ENCODE measurements at regions not wholly inside any gene's neighbourhood (a gene's known extent, or its start where the extent isn't known, plus 50 kb on each side); places are given as distances from the start of the nearest gene placed in this dataset.

GRCh38 chr9:135278586-135278985 lies 191.1 kb downstream of the OLFM1 start:
- Histone ChIP-seq H3K36me3 (ENCODE audit: insufficient read depth, low read length) (no peaks in the 10 kb centered on the region), H3K9ac (ENCODE audit: low read depth, low read length, poor library complexity, severe bottlenecking) (no peak overlapping the region), H3K79me2 (ENCODE audit: insufficient read depth, low read length) (no peaks in the 10 kb centered on the region), H3K9me3 (ENCODE audit: insufficient read depth, low read depth, low read length) (no peaks in the 10 kb centered on the region), H3K4me3 (ENCODE audit: low read length, poor library complexity, severe bottlenecking) (no peak overlapping the region), H4K20me1 (ENCODE audit: insufficient read depth, low read length, poor library complexity, severe bottlenecking) (no peaks in the 10 kb centered on the region), H3F3A (ENCODE audit: low read depth) (no peaks in the 10 kb centered on the region; the same call in 1 of the 2 replicates), H3K9me2 (replicated peaks; ENCODE audit: low read depth, low read length) (no peaks in the 10 kb centered on the region), H2AFZ (ENCODE audit: low read length) (no peak overlapping the region), H3K4me1 (ENCODE audit: insufficient read depth, low read length, poor library complexity, severe bottlenecking) (peaks cover 36% of the 10 kb centered on the region), H3K4me2 (ENCODE audit: low read depth, low read length, poor library complexity, severe bottlenecking) (no peak overlapping the region), H3K27me3 (ENCODE audit: insufficient read depth, low read length, poor library complexity, severe bottlenecking) (no peaks in the 10 kb centered on the region)
- no peak for TF ChIP-seq EZH2phosphoT487 (IDR thresholded peaks at IDR 0.05; ENCODE audit: borderline replicate concordance)
- no peak for TF ChIP-seq CTCF (conservative IDR thresholded peaks at IDR 0.05; ENCODE audit: low read length)

GRCh38 chr9:135279385-135279784 lies 191.9 kb downstream of the OLFM1 start:
- no peak overlapping the region for H3K4me3 ChIP-seq (ENCODE audit: low read length, poor library complexity, severe bottlenecking)
- H3K27me3 ChIP-seq (ENCODE audit: insufficient read depth, low read length, poor library complexity, severe bottlenecking), result no peaks in the 10 kb centered on the region
- no peak overlapping the region for H2AFZ ChIP-seq (ENCODE audit: low read length)
- H4K20me1 ChIP-seq (ENCODE audit: insufficient read depth, low read length, poor library complexity, severe bottlenecking), result no peaks in the 10 kb centered on the region
- TF ChIP-seq EZH2phosphoT487 (IDR thresholded peaks at IDR 0.05; ENCODE audit: borderline replicate concordance), result no peak
- no peak for TF ChIP-seq CTCF (conservative IDR thresholded peaks at IDR 0.05; ENCODE audit: low read length)
- H3K9ac ChIP-seq (ENCODE audit: low read depth, low read length, poor library complexity, severe bottlenecking), result no peak overlapping the region
- peaks cover 7% of the 10 kb centered on the region; the same call in 1 of the 2 replicates for H3F3A ChIP-seq (ENCODE audit: low read depth)
- H3K36me3 ChIP-seq (ENCODE audit: insufficient read depth, low read length), result no peaks in the 10 kb centered on the region
- no peaks in the 10 kb centered on the region for H3K9me2 ChIP-seq (replicated peaks; ENCODE audit: low read depth, low read length)
- H3K79me2 ChIP-seq (ENCODE audit: insufficient read depth, low read length), result no peaks in the 10 kb centered on the region
- H3K9me3 ChIP-seq (ENCODE audit: insufficient read depth, low read depth, low read length), result no peaks in the 10 kb centered on the region
- peaks cover 39% of the 10 kb centered on the region for H3K4me1 ChIP-seq (ENCODE audit: insufficient read depth, low read length, poor library complexity, severe bottlenecking)
- no peak overlapping the region for H3K4me2 ChIP-seq (ENCODE audit: low read depth, low read length, poor library complexity, severe bottlenecking)

GRCh38 chr9:135279834-135280393 lies 192.4 kb downstream of the OLFM1 start:
- Histone ChIP-seq H3K27me3 (ENCODE audit: insufficient read depth, low read length, poor library complexity, severe bottlenecking) (no peaks in the 10 kb centered on the region), H3K4me2 (ENCODE audit: low read depth, low read length, poor library complexity, severe bottlenecking) (no peak overlapping the region), H3K9ac (ENCODE audit: low read depth, low read length, poor library complexity, severe bottlenecking) (no peak overlapping the region), H3K4me3 (ENCODE audit: low read length, poor library complexity, severe bottlenecking) (no peak overlapping the region), H3K9me3 (ENCODE audit: insufficient read depth, low read depth, low read length) (no peaks in the 10 kb centered on the region), H3K36me3 (ENCODE audit: insufficient read depth, low read length) (no peaks in the 10 kb centered on the region), H4K20me1 (ENCODE audit: insufficient read depth, low read length, poor library complexity, severe bottlenecking) (no peaks in the 10 kb centered on the region), H3F3A (ENCODE audit: low read depth) (peaks cover 10% of the 10 kb centered on the region; the same call in 1 of the 2 replicates), H2AFZ (ENCODE audit: low read length) (no peak overlapping the region), H3K9me2 (replicated peaks; ENCODE audit: low read depth, low read length) (no peaks in the 10 kb centered on the region), H3K4me1 (ENCODE audit: insufficient read depth, low read length, poor library complexity, severe bottlenecking) (peaks cover 44% of the 10 kb centered on the region), H3K79me2 (ENCODE audit: insufficient read depth, low read length) (no peaks in the 10 kb centered on the region)
- TF ChIP-seq CTCF (conservative IDR thresholded peaks at IDR 0.05; ENCODE audit: low read length), result no peak

Data from Loucy (cell line).